Cerebellar cortex (tissue), 1 donor: ENCODE measurements at regions not wholly inside any gene's neighbourhood (a gene's known extent, or its start where the extent isn't known, plus 50 kb on each side); places are given as distances from the start of the nearest gene placed in this dataset.

ENCODE experiments used
- DNase-seq: peaks from one replicate; pipeline ENCODE4 v3.0.0-alpha.2; 2015; ENCODE audit warnings: low spot score

GRCh38 chr4:14047840-14048239 is 420.3 kb upstream of the BOD1L1 start:
- no peak for DNase-seq

DNA sequence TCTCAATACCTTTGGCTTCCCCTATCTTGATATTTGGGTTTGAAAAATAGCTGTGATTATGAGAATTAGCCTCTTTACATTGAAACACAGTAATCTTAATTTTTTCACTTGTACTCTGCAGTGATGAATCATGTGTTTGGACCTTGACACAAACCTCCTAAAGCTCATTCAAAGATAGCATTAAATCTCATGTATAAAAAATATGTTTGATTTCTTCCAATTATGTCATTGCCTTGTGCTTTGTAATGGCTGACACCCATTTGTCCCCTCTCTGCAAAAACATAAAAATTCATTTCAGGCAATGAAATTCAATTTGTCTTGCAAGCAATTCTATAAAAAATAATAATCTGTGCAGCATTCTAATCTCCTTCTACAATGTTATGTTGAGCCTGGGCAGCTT is 422.4 kb upstream of the BOD1L1 start:
- no peak for DNase-seq

DNA sequence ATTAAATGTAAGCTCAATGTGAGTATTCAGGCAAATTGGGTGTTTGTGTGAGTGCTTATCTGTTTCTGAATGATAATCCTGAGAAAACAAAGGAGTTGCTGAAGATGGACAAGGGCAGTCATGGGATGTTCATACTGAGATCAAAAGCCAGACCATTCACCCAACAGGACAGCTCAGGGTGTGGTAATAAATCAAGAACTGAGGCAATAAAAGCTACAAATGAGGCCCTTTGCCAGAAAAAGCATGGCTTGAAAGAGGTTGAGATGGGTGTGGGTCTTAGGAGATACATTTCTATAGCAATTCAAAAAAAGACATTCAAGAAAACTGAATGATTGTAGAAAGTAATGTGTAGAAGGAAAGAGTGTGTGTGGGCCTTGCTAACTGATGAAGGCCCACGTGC is 425.8 kb upstream of the BOD1L1 start:
- DNase-seq: no peak

DNA sequence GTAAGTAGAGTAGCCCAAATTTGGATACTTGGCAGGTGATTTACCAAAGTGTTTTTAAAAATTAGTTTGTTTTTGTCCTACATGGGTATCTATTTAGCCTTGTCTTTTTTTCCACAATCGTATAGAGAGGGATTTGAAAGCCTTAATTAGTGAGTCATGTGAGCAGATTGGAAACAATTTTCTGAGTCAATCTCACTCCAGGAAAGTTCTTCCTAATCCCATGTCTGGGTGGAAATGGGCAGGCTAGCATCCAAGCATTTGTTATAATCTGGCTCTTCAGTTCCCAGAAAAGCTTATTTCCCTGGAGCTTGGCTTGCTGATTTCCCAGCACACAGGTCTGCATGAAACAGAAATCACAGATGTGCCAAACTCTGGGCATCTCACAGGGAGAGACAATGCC is 426.9 kb upstream of the BOD1L1 start:
- DNase-seq: no peak

DNA sequence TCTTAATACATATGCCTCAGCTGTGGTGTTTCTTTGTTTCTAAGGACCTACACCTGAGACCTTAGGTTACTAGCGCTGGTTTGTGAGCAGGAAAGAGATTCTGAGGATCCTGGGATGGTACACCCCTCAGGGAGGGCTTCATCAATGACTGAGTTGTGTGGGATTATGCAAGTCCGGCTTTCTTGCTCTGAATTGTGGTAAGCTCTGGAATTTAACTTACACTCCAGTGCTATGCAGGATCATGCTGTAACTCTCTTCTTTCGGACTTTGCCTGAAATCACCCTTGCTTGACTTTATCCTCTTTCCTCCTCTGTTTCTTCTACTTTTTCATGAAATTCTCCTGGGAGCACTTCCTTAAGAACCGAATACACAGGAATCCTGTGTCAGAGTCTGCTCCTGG is 431.5 kb upstream of the BOD1L1 start:
- no peak for DNase-seq

GRCh38 chr4:14064984-14065383 is 437.5 kb upstream of the BOD1L1 start:
- no peak for DNase-seq

- DNase-seq: no peak
Observed at GRCh38 chr4:14065406-14065805, 437.9 kb upstream of the BOD1L1 start.

GRCh38 chr4:14066979-14067378 is 439.5 kb upstream of the BOD1L1 start:
- no peak for DNase-seq

DNA sequence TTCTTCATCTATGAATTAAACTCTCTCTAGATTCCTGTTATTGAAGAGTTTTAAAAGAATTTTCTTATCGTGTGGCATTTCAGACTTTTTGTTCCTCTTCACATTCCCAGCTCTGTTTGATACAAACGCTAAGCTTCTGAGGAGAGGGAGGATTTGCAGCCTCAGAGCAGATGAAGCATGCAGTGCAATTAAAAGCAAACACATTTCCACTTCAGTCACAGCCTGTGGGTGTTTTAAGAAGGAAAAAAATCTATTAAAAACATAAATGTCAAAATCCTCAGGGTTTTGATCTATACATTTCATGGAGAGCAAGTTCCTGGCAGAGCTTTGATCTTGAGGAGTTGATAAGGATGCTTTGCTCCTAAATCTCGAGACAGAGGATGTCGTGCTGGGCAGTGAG is 442.4 kb upstream of the BOD1L1 start:
- DNase-seq: no peak

DNA sequence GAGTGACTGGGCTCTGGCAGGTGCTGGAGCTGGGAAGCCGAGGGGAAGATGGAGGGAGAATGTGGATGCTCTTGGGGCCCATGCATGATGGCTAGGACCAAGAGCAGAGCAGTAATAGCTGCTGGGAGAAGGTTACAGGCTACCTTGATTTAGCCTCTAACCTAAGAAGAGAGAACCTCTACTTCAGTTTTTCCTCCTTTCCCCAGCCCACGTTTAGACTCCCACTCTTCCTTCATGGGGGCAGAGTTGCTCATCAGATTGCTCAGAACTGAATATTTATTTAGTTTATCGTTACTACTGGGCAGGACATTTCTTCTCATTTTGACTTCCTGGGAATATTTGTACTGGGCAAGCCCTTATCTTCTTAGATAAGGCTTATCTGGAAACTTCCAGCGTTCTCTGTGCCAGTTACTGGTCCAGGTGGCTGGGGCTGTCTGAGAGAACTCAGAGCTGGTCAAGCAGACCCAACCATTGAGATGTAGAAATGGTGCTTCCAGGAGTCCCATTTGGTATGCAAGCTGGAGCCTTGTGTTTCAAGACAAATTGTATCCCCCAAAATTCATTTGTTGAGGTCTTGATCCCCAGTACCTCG is 442.9 kb upstream of the BOD1L1 start:
- DNase-seq: no peak

- no peak for DNase-seq
Observed at GRCh38 chr4:14072506-14072905, 445.0 kb upstream of the BOD1L1 start.

DNA sequence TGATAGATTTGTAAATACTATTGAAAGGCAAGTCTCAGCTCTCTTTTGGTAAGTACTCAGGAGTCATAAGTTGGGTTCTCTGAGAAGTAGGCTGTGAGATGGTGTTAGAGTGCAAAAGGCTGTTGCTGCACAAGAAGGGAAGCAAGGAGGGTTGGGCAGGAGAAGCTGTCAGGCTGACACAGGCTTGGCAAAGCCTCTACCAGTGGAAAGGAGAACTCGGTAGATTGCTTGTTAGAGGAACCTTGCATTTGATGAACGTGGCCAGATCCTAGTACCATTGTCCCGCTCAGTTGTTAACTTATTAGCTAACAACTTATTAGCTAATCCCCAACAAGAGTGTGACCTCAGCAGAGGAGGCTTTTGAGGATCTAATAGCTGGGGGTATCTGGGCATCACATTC is 449.3 kb upstream of the BOD1L1 start:
- no peak for DNase-seq

- no peak for DNase-seq
Observed at GRCh38 chr4:14078326-14078725, 450.8 kb upstream of the BOD1L1 start.

DNA sequence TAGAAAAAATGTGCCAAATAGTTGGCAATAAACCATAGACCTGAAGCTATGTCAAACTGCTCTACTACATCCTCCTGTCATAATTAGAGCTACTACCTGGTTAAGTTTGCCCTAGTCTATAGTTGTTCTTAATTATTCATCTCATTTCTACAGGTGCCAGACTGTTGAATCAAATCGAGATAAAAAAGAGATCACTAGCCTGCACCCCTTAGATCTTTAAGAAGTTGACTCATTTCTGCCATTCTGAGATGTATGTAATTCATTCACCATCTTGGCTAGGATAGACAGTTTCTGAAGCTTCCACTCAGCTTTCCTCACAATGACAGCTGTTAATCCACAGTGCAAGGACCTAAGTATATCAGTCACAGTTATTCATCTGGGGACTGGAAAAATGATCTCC is 452.1 kb upstream of the BOD1L1 start:
- no peak for DNase-seq

DNA sequence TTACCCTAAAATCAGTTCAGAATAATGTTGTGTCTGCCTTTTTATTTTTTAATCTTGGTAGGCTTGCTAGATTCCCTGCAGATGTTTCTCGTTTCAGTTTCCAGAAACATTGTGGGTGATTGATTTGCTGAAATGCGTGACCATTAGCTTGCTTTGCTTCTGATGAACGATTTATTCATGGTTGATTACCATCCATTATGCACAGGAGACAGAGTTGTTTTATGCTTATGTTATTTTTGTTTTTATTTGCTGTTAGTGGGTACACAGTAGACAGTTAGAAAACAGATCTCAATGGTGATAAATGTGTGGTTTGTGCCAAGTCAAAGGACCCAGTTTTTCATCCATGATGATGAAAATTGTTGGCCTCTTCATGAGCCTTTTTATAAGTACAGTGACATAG is 455.6 kb upstream of the BOD1L1 start:
- DNase-seq: no peak

- DNase-seq: no peak
Observed at GRCh38 chr4:14084598-14084997, 457.1 kb upstream of the BOD1L1 start.

- no peak for DNase-seq
Observed at GRCh38 chr4:14087459-14087858, 459.9 kb upstream of the BOD1L1 start.

DNA sequence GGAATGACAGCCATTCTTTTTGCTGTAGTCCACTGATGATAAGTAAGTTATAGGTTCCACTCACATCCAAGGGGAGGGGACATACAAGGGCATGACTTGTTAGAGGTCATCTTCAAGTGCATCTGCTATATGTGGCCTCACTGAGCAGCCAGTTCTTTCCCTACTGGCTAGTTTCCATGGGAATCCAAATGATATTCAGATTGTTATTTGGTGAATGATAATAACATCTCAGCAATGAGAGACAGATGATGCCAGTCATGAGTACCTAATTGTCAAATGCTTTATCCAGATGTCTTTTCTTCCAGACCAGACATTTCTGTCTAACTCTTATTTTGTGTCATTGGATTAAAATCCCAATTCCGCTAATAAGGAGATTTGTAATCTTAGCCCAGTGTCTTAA is 460.4 kb upstream of the BOD1L1 start:
- no peak for DNase-seq

GRCh38 chr4:14091531-14091930 is 464.0 kb upstream of the BOD1L1 start:
- DNase-seq: no peak

DNA sequence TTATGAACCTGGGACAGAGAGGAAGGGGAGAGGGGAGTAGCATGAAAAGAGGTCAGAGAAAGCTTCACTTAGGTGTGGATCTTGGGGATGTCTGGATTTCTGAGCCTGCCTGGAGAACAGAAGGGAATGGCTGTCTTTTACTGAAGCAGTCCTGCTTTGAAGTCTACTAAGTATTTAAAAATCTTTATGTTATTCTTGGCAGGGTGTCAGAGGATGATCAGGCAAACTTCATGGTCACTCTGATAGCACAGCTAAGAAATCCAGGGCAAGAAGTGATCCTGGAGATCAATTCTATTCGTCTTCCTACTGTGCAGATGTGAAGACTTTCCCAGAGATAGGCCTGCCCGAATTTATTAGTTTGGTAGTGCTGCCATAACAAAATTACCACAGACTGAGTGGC is 464.4 kb upstream of the BOD1L1 start:
- no peak for DNase-seq

DNA sequence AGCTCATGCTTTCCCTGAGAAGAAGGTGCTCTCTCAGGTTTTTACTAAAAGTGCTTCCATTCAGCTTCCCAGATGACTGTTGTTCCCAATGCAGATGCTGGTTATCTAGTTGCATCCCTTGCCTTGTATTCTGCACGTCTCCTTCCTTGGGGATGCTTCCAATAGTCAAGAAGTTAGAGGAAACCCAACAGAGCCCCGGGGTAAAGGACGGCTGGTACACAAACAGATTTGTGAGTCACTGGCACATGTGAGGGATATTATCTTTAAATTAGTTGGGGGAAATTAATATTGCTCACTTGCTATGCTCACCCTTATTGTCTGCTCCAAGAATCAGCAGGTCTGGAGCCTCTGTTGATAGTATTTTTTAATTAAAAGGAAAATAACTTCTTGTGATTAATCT is 465.2 kb upstream of the BOD1L1 start:
- DNase-seq: no peak

DNA sequence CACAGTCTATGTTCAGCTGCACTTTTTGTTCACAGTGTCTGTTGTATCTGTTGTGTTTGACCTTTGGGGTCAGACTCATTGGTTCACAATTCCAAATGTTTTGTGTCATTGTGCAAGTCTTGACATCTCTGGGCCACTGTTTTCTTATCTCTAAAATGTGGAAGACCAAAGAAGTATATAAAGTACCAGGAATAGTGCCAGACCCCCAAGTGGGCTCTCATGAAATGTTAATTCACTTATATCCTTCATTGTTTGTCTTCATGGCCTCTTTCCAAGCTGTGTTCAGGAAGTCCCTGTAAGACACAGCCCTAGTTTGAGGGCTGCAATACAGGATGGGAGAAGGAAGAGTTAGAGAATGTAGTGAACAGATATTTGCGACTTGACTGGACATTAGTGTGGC is 468.3 kb upstream of the BOD1L1 start:
- DNase-seq: no peak

- DNase-seq: no peak
Observed at GRCh38 chr4:14096396-14096965, 469.0 kb upstream of the BOD1L1 start.

GRCh38 chr4:14100349-14100748 is 472.8 kb upstream of the BOD1L1 start:
- no peak for DNase-seq

GRCh38 chr4:14110407-14110806 is 482.9 kb upstream of the BOD1L1 start:
- DNase-seq: no peak
